ENCODE measurements at regions not wholly inside any gene's neighbourhood (a gene's known extent, or its start where the extent isn't known, plus 50 kb on each side); places are given as distances from the start of the nearest gene placed in this dataset.

DNA sequence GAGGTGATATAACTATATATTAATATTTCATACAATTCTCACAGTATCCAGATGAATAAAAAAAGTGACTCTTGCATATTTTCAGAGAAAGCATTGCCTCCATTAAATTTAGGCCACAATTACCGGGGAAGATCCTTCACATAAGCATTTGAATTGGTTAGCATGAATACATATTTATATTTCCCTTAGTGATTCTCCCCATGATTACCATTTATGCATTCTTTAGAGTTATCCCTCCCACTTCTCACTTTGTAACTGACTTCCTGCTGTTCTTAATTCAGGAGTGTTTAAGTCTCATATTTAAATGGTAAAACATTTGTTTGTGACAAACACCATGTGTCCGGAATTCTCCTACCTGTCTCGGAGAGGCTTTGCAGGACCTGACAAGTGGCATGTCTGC lies 523.4 kb downstream of the CCDC85A start:
- no peak overlapping the region for H4K5ac ChIP-seq (ENCODE audit: insufficient read length, low read depth, low read length)
- H2AFZ ChIP-seq (ENCODE audit: low read length), result no peak overlapping the region
- no peak overlapping the region for H2BK20ac ChIP-seq (ENCODE audit: low read length)
- H3K4me2 ChIP-seq (ENCODE audit: insufficient read depth in 1 of 2, low read depth in 2 of 2, low read length in 2 of 2), result no peak overlapping the region
- no peak overlapping the region for H3K56ac ChIP-seq (replicated peaks; ENCODE audit: insufficient read length, low read depth, low read length)
- no peak overlapping the region for H3K18ac ChIP-seq (ENCODE audit: extremely low read depth, low read length)
- no peak overlapping the region for H4K8ac ChIP-seq (ENCODE audit: extremely low read depth, insufficient read depth, low read length)
- POLR2A ChIA-PET (ENCODE audit: partially characterized antibody), result no interaction called here
- TF ChIP-seq HDAC6 (IDR thresholded peaks at IDR 0.05; ENCODE audit: low read depth, low read length) (no peak), RAD21 (IDR thresholded peaks at IDR 0.05 in 1 of 2, conservative IDR thresholded peaks at IDR 0.05 in 1 of 2; ENCODE audit: low read depth in 2 of 2, low read length in 2 of 2) (no peak), PHF8 (conservative IDR thresholded peaks at IDR 0.05; ENCODE audit: low read depth, low read length) (no peak), YY1 (IDR thresholded peaks at IDR 0.05; ENCODE audit: low read depth, low read length) (no peak), SP2 (IDR thresholded peaks at IDR 0.05; ENCODE audit: low read length) (no peak), BCL11A (IDR thresholded peaks at IDR 0.05; ENCODE audit: low read depth in 2 of 2, low read length in 2 of 2) (no peak), NANOG (IDR thresholded peaks at IDR 0.05; ENCODE audit: insufficient read depth, low read depth, low read length, poor library complexity, severe bottlenecking) (no peak), RBBP5 (IDR thresholded peaks at IDR 0.05; ENCODE audit: borderline replicate concordance, low read depth, low read length) (no peak), POU5F1 (IDR thresholded peaks at IDR 0.05; ENCODE audit: low read depth, low read length) (no peak), TCF12 (IDR thresholded peaks at IDR 0.05; ENCODE audit: low read depth, low read length) (no peak)
- TF ChIP-seq, protein P1, sequence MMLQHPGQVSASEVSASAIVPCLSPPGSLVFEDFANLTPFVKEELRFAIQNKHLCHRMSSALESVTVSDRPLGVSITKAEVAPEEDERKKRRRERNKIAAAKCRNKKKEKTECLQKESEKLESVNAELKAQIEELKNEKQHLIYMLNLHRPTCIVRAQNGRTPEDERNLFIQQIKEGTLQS (IDR thresholded peaks at IDR 0.05; ENCODE audit: insufficient read depth, low read depth, low read length), result no peak
- TF ChIP-seq, protein P2, sequence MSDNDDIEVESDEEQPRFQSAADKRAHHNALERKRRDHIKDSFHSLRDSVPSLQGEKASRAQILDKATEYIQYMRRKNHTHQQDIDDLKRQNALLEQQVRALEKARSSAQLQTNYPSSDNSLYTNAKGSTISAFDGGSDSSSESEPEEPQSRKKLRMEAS (IDR thresholded peaks at IDR 0.05), result no peak
- no peaks in the 10 kb centered on the region; a peak in 1 of 7 replicates for H3K4me1 ChIP-seq (replicated peaks in 1 of 4; ENCODE audit: control insufficient read depth in 3 of 4, insufficient read depth in 4 of 4, low read length in 3 of 4)
- H2AK5ac ChIP-seq (ENCODE audit: low read depth, low read length), result no peak overlapping the region
- no peak overlapping the region for H3K9ac ChIP-seq (replicated peaks in 1 of 4; ENCODE audit: extremely low read depth in 1 of 4, low read depth in 3 of 4, low read length in 3 of 4)
- H3K4ac ChIP-seq (replicated peaks; ENCODE audit: insufficient read length, low read depth, low read length), result no peak overlapping the region
- H2BK12ac ChIP-seq (ENCODE audit: low read depth, low read length), result no peak overlapping the region
- no peaks in the 10 kb centered on the region for H3K36me3 ChIP-seq (ENCODE audit: control insufficient read depth in 2 of 4, insufficient read depth in 4 of 4, low read length in 3 of 4)
- no peaks in the 10 kb centered on the region for H3K79me1 ChIP-seq (ENCODE audit: low read depth, low read length)
- no peak overlapping the region for H3K4me3 ChIP-seq (ENCODE audit: extremely low read depth in 1 of 4, insufficient read depth in 2 of 4, low read depth in 3 of 4, low read length in 4 of 4)
- H4K91ac ChIP-seq (replicated peaks; ENCODE audit: insufficient read length, low read length), result no peak overlapping the region
- H3K9me3 ChIP-seq (ENCODE audit: insufficient read depth in 2 of 2, low read depth in 1 of 2, low read length in 1 of 2), result no peaks in the 10 kb centered on the region
- H3K79me2 ChIP-seq (ENCODE audit: control insufficient read depth in 1 of 2, insufficient read depth in 2 of 2, low read length in 2 of 2), result no peaks in the 10 kb centered on the region
- no peak overlapping the region for H2BK5ac ChIP-seq (ENCODE audit: low read depth, low read length)
- no peak overlapping the region for H2BK15ac ChIP-seq (ENCODE audit: low read length)
- CTCF ChIA-PET (ENCODE audit: partially characterized antibody), result interaction anchor here (0.9 kb wide), 1 partner anchor 334 kb away, joined by 3 read pairs; no protein-coding TSS in a partner anchor
- FAIRE-seq, result no peak
- no peaks in the 10 kb centered on the region for H4K20me1 ChIP-seq (replicated peaks in 1 of 2; ENCODE audit: control insufficient read depth in 1 of 2, insufficient read depth in 2 of 2, low read length in 2 of 2)
- H3K23me2 ChIP-seq (ENCODE audit: low read depth, low read length), result no peaks in the 10 kb centered on the region
- WGBS, 2 experiments (ENCODE audit: extremely low coverage in 1 of 2, insufficient coverage in 1 of 2, insufficient read length in 1 of 2, insufficient replicate concordance in 2 of 2, low coverage in 1 of 2, low lambda C conversion rate in 2 of 2, missing lambda C conversion rate in 1 of 2), result 69% methylated on average over 3 of the region's 3 CpGs; no CpG with 5 or more reads in 1 of the 2 experiments
- H3K27me3 ChIP-seq (replicated peaks in 1 of 4; ENCODE audit: control insufficient read depth in 3 of 4, extremely low read depth in 1 of 4, insufficient read depth in 3 of 4, low read length in 3 of 4), result no peaks in the 10 kb centered on the region
- no peak overlapping the region for H3K27ac ChIP-seq (ENCODE audit: low read depth, low read length)
- H3K14ac ChIP-seq (ENCODE audit: insufficient read length), result no peak overlapping the region
- no peak overlapping the region for H2BK120ac ChIP-seq (replicated peaks; ENCODE audit: low read depth, low read length)
- no peak overlapping the region for H3K23ac ChIP-seq (ENCODE audit: insufficient read length)
- no peak for DNase-seq (ENCODE audit: low read depth in 1 of 2, low spot score in 2 of 2)

Data from H1 (cell line).